SK-N-SH (cell line): ENCODE measurements at regions not wholly inside any gene's neighbourhood (a gene's known extent, or its start where the extent isn't known, plus 50 kb on each side); places are given as distances from the start of the nearest gene placed in this dataset.

ENCODE experiments used
- CTCF ChIA-PET: fragments of 300-600, 350-600 bp; formaldehyde crosslinking; extraction: SDS; loops from one replicate; lab custom pipeline; 2021; lab: Yijun Ruan, JAX
- POLR2A ChIA-PET: fragments of 350-600 bp; sonication (Branson Sonifier 250); formaldehyde crosslinking; extraction: SDS; loops from one replicate; lab custom pipeline; 2020; ENCODE audit warnings: antibody characterized with exemption, inconsistent platforms; lab: Yijun Ruan, JAX
- DNase-seq: peaks from one replicate; pipeline ENCODE4 v3.0.0; 2012
- H2AFZ ChIP-seq: fragments of 200-600 bp; sonication (generic); 2 replicates; pipeline ENCODE4 v1.8.1; 2016; ENCODE audit warnings: antibody characterized with exemption, mild to moderate bottlenecking, low read depth
- H3F3A ChIP-seq: fragments of 200-600 bp; sonication (generic); replicated peaks from 2 replicates; pipeline ENCODE3; 2016; ENCODE audit warnings: antibody characterized with exemption, mild to moderate bottlenecking; ENCODE audit not compliant: insufficient read depth
- H3K27ac ChIP-seq, 2 experiments: fragments of 200-500 bp in 1 of 2; fragments of 200-600 bp in 1 of 2; sonication (Bioruptor generic) in 1 of 2; sonication (generic), shearing (Covaris generic) in 1 of 2; 2 replicates each; pipeline versions ENCODE4 v1.5.1 to v1.6.1; 2014 to 2016; ENCODE audit warnings: low read depth in 2 of 2, inconsistent platforms in 1 of 2, low read length in 1 of 2, mild to moderate bottlenecking in 1 of 2, mixed read lengths in 1 of 2
- H3K27me3 ChIP-seq: fragments of 200-600 bp; sonication (generic), shearing (Covaris generic); 2 replicates; pipeline ENCODE4 v1.6.1; 2016; ENCODE audit warnings: mixed run types; ENCODE audit not compliant: insufficient read depth
- H3K36me3 ChIP-seq, 2 experiments: fragments of 200-500 bp in 1 of 2; fragments of 200-600 bp in 1 of 2; sonication (Bioruptor generic) in 1 of 2; sonication (generic) in 1 of 2; replicated peaks in 1 of 2; 2 replicates each; pipeline versions ENCODE3 to v1.5.1; 2014 to 2016; ENCODE audit warnings: low read length in 1 of 2, mild to moderate bottlenecking in 1 of 2; ENCODE audit not compliant: insufficient read depth in 2 of 2, control insufficient read depth in 1 of 2
- H3K4me1 ChIP-seq, 2 experiments: fragments of 200-500 bp in 1 of 2; fragments of 200-600 bp in 1 of 2; sonication (Bioruptor generic) in 1 of 2; sonication (generic), shearing (Covaris generic) in 1 of 2; 2 replicates each; pipeline versions ENCODE4 v1.5.1 to v1.6.1; 2014 to 2016; ENCODE audit warnings: low read depth in 1 of 2, low read length in 1 of 2, mixed run types in 1 of 2; ENCODE audit not compliant: insufficient read depth in 2 of 2, control insufficient read depth in 1 of 2
- H3K4me2 ChIP-seq: fragments of 200-600 bp; sonication (generic), shearing (Covaris generic); 2 replicates; pipeline ENCODE4 v1.6.1; 2017; ENCODE audit warnings: mixed run types
- H3K4me3 ChIP-seq, 2 experiments: fragments of 200-500 bp in 1 of 2; fragments of 200-600 bp in 1 of 2; sonication (Bioruptor generic) in 1 of 2; sonication (generic), shearing (Covaris generic) in 1 of 2; 2 replicates each; pipeline versions ENCODE4 v1.5.1 to v1.8.1; 2014 to 2016; ENCODE audit warnings: low read depth in 2 of 2, inconsistent platforms in 1 of 2, low read length in 1 of 2, mild to moderate bottlenecking in 1 of 2, mixed read lengths in 1 of 2, moderate library complexity in 1 of 2
- H3K79me2 ChIP-seq: fragments of 200-600 bp; sonication (generic); 2 replicates; pipeline ENCODE4 v1.8.1; 2017; ENCODE audit warnings: mild to moderate bottlenecking; ENCODE audit not compliant: insufficient read depth
- H3K9ac ChIP-seq: fragments of 200-600 bp; sonication (generic); 2 replicates; pipeline ENCODE4 v1.6.1; 2017; ENCODE audit warnings: mixed run types
- H3K9me2 ChIP-seq: fragments of 200-600 bp; sonication (generic); 2 replicates; pipeline ENCODE4 v1.6.1; 2017; ENCODE audit warnings: mixed run types
- H3K9me3 ChIP-seq: fragments of 200-600 bp; sonication (generic); 2 replicates; pipeline ENCODE4 v1.6.1; 2017; ENCODE audit warnings: mixed run types, mild to moderate bottlenecking, moderate library complexity
- H4K20me1 ChIP-seq: fragments of 200-600 bp; sonication (generic); 2 replicates; pipeline ENCODE4 v1.6.1; 2017; ENCODE audit warnings: mild to moderate bottlenecking, mixed run types; ENCODE audit not compliant: insufficient read depth
- CTCF ChIP-seq: fragments of 200-600 bp; sonication (generic); IDR thresholded peaks from 2 replicates; pipeline ENCODE4 v1.6.1; 2017; ENCODE audit warnings: antibody characterized with exemption, mild to moderate bottlenecking, moderate library complexity
- EP300 ChIP-seq, 2 experiments: IDR thresholded peaks; 2 replicates each; pipeline versions ENCODE4 v1.4.0 to v1.6.1; 2012; ENCODE audit warnings: borderline replicate concordance in 1 of 2, low read depth in 1 of 2, low read length in 1 of 2
- FOSL2 ChIP-seq: IDR thresholded peaks from 2 replicates; pipeline ENCODE4 v1.4.0; 2012; ENCODE audit warnings: low read depth, mild to moderate bottlenecking, moderate library complexity, borderline replicate concordance
- FOXJ3 ChIP-seq: sonication (generic); formaldehyde crosslinking; IDR thresholded peaks from 2 replicates; pipeline ENCODE4 v1.5.1; 2020; ENCODE audit warnings: mild to moderate bottlenecking, missing genetic modification reagents
- GABPA ChIP-seq: IDR thresholded peaks from 2 replicates; pipeline ENCODE4 v1.4.0; 2012; ENCODE audit warnings: low read depth, mild to moderate bottlenecking
- MAX ChIP-seq: IDR thresholded peaks from 2 replicates; pipeline ENCODE4 v1.4.0; 2012; ENCODE audit warnings: low read depth
- MEF2A ChIP-seq: IDR thresholded peaks from 2 replicates; pipeline ENCODE4 v1.4.0; 2012; ENCODE audit warnings: low read depth, borderline replicate concordance
- NFIC ChIP-seq: IDR thresholded peaks from 2 replicates; pipeline ENCODE4 v1.4.0; 2012; ENCODE audit warnings: borderline replicate concordance
- NRF1 ChIP-seq: IDR thresholded peaks from 2 replicates; pipeline ENCODE4 v1.6.1; 2012; ENCODE audit warnings: low read depth, mild to moderate bottlenecking, low read length
- PBX3 ChIP-seq: IDR thresholded peaks from 2 replicates; pipeline ENCODE4; 2012
- RCOR1 ChIP-seq: fragments of 150-350 bp; IDR thresholded peaks from 2 replicates; pipeline ENCODE4 v1.6.1; 2017; ENCODE audit warnings: antibody characterized with exemption, low read length
- RXRA ChIP-seq: IDR thresholded peaks from 2 replicates; pipeline ENCODE4 v1.4.0; 2012; ENCODE audit warnings: low read depth, mild to moderate bottlenecking, borderline replicate concordance
- SIN3A ChIP-seq: IDR thresholded peaks from 2 replicates; pipeline ENCODE4 v1.6.1; 2012; ENCODE audit warnings: low read depth, mild to moderate bottlenecking, low read length, moderate library complexity, borderline replicate concordance
- SMC3 ChIP-seq: IDR thresholded peaks from 2 replicates; pipeline ENCODE4 v1.6.1; 2012; ENCODE audit warnings: low read depth, low read length, improper control_type of control experiment
- TAF1 ChIP-seq: IDR thresholded peaks from 2 replicates; pipeline ENCODE4 v1.6.1; 2012; ENCODE audit warnings: low read depth, mild to moderate bottlenecking, low read length, moderate library complexity, borderline replicate concordance
- TCF12 ChIP-seq: IDR thresholded peaks from 2 replicates; pipeline ENCODE4 v1.4.0; 2012
- ZBTB33 ChIP-seq: IDR thresholded peaks from 2 replicates; pipeline ENCODE4 v1.4.0; 2012; ENCODE audit warnings: low read depth, borderline replicate concordance
- WGBS: methylation state at CpG from one replicate; pipeline ENCODE4 v1.1.6; 2017; ENCODE audit warnings: low lambda C conversion rate; 5-methylcytosine and 5-hydroxymethylcytosine counted together

- POLR2A ChIA-PET: no interaction called here
- no peak for TF ChIP-seq PBX3
- no peak for TF ChIP-seq NRF1
- TF ChIP-seq SIN3A: no peak
- no peak for TF ChIP-seq GABPA
- TF ChIP-seq ZBTB33: no peak
- no peak for TF ChIP-seq CTCF
- TF ChIP-seq SMC3: no peak
- no peak for TF ChIP-seq FOSL2
- TF ChIP-seq RCOR1: no peak
- TF ChIP-seq NFIC: no peak
- no peak for TF ChIP-seq TCF12
- no peak for TF ChIP-seq MAX
- no peak for TF ChIP-seq RXRA
- TF ChIP-seq MEF2A: no peak
- Histone ChIP-seq H3K4me1 (peaks cover 0 to 11% of the 10 kb centered on the region in 2 experiments; a peak in 2 of 4 replicates), H4K20me1 (no peaks in the 10 kb centered on the region), H3K4me2 (no peak overlapping the region), H3K27me3 (no peaks in the 10 kb centered on the region; the same call in 1 of the 2 replicates), H3K79me2 (no peaks in the 10 kb centered on the region), H3K4me3 (no peak overlapping the region), H2AFZ (no peak overlapping the region), H3K27ac (no peak overlapping the region), H3K36me3 (no peaks in the 10 kb centered on the region), H3K9ac (no peak overlapping the region), H3F3A (no peaks in the 10 kb centered on the region), H3K9me3 (no peaks in the 10 kb centered on the region), H3K9me2 (no peaks in the 10 kb centered on the region)
- no peak for DNase-seq
- CTCF ChIA-PET: no interaction called here
- WGBS: 57% methylated on average over 3 of the region's 3 CpGs
Measured at GRCh38 chr1:228836427-228836826, 101.1 kb downstream of the RHOU start.

GRCh38 chr1:228837032-228837431 lies 101.8 kb downstream of the RHOU start:
- no peak for TF ChIP-seq MEF2A
- TF ChIP-seq RCOR1: no peak
- no peak for TF ChIP-seq EP300 (IDR thresholded peaks at IDR 0.05; ENCODE audit: borderline replicate concordance in 1 of 2, low read depth in 1 of 2, low read length in 1 of 2)
- no peak for TF ChIP-seq FOXJ3 (CRISPR knock-in tag)
- no peak for TF ChIP-seq TAF1
- no peak for TF ChIP-seq CTCF
- TF ChIP-seq FOSL2: no peak
- CTCF ChIA-PET: no interaction called here
- Histone ChIP-seq H3K4me2 (no peak overlapping the region), H3F3A (peaks cover 1% of the 10 kb centered on the region), H3K9ac (no peak overlapping the region), H3K36me3 (no peaks in the 10 kb centered on the region), H3K9me3 (no peaks in the 10 kb centered on the region), H3K27ac (no peak overlapping the region), H3K79me2 (no peaks in the 10 kb centered on the region), H3K27me3 (no peaks in the 10 kb centered on the region; the same call in 1 of the 2 replicates), H3K4me1 (peaks cover 0 to 14% of the 10 kb centered on the region in 2 experiments; a peak in 2 of 4 replicates), H3K9me2 (no peaks in the 10 kb centered on the region), H4K20me1 (no peaks in the 10 kb centered on the region), H3K4me3 (no peak overlapping the region), H2AFZ (no peak overlapping the region)
- 89% methylated on average over 8 of the region's 8 CpGs for WGBS
- no peak for DNase-seq
- POLR2A ChIA-PET: no interaction called here
